ENCODE measurements at regions not wholly inside any gene's neighbourhood (a gene's known extent, or its start where the extent isn't known, plus 50 kb on each side); places are given as distances from the start of the nearest gene placed in this dataset.

DNA sequence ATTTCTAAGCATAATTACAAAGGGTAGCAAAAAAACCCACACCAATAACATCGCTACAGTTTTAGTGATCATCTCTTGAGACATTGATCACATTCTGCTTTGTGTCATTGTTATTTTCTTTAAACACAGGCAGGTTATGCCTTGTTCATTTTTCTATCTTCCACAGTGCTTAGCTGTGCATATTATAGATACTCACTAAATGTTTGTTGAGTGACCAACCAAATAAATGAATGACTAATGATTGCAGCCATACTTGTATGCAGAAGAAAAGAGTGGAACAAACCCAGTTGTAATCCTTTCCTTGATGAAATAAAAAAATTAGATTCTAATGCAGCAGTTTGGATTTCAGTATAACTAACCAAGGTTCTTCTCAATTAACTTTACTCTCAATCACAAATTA lies 81.0 kb upstream of the RASSF8 start:
- Histone ChIP-seq H2AFZ (replicated peaks) (no peak overlapping the region), H3F3A (ENCODE audit: low read depth) (no peaks in the 10 kb centered on the region), H3K27ac (no peak overlapping the region), H3K4me1 (no peaks in the 10 kb centered on the region), H3K4me2 (no peak overlapping the region), H3K79me2 (ENCODE audit: low read depth) (no peaks in the 10 kb centered on the region), H3K9ac (no peak overlapping the region), H3K36me3 (no peaks in the 10 kb centered on the region), H3K27me3 (no peaks in the 10 kb centered on the region), H3K4me3 (no peak overlapping the region), H3K9me3 (ENCODE audit: low read depth) (no peaks in the 10 kb centered on the region), H4K20me1 (ENCODE audit: low read depth) (no peaks in the 10 kb centered on the region)
- TF ChIP-seq CTCF (IDR thresholded peaks at IDR 0.05), result no peak
- TF ChIP-seq EZH2phosphoT487 (IDR thresholded peaks at IDR 0.05), result no peak
- no peak for TF ChIP-seq EZH2 (IDR thresholded peaks at IDR 0.05)
- DNase-seq (ENCODE audit: low spot score), result no peak
- Mint-ChIP-seq H3K27me3 (ENCODE audit: insufficient read depth, low read depth) (no peaks in the 10 kb centered on the region), H3K27ac (no peak overlapping the region), H3K36me3 (no peaks in the 10 kb centered on the region), H3K4me1 (no peaks in the 10 kb centered on the region), H3K4me3 (no peak overlapping the region), H3K9me3 (peaks cover 4% of the 10 kb centered on the region)

GRCh38 chr12:25882266-25882665 lies 76.2 kb upstream of the RASSF8 start:
- Histone ChIP-seq H3K36me3 (no peaks in the 10 kb centered on the region), H4K20me1 (ENCODE audit: low read depth) (no peaks in the 10 kb centered on the region), H3F3A (ENCODE audit: low read depth) (peaks cover 17% of the 10 kb centered on the region), H3K79me2 (ENCODE audit: low read depth) (no peaks in the 10 kb centered on the region), H3K9me3 (ENCODE audit: low read depth) (no peaks in the 10 kb centered on the region), H3K4me2 (no peak overlapping the region), H3K4me3 (no peak overlapping the region), H2AFZ (replicated peaks) (no peak overlapping the region), H3K4me1 (peaks cover 23% of the 10 kb centered on the region), H3K27me3 (no peaks in the 10 kb centered on the region), H3K27ac (no peak overlapping the region), H3K9ac (no peak overlapping the region)
- Mint-ChIP-seq H3K27me3 (ENCODE audit: insufficient read depth, low read depth) (no peaks in the 10 kb centered on the region), H3K36me3 (no peaks in the 10 kb centered on the region), H3K4me3 (no peak overlapping the region), H3K4me1 (peaks cover 8% of the 10 kb centered on the region), H3K9me3 (peaks cover 4% of the 10 kb centered on the region), H3K27ac (no peak overlapping the region)
- no peak for TF ChIP-seq EZH2 (IDR thresholded peaks at IDR 0.05)
- no peak for TF ChIP-seq EZH2phosphoT487 (IDR thresholded peaks at IDR 0.05)
- no peak for TF ChIP-seq CTCF (IDR thresholded peaks at IDR 0.05)
- no peak for DNase-seq (ENCODE audit: low spot score)

GRCh38 chr12:25883026-25883916 lies 75.2 kb upstream of the RASSF8 start:
- H3K27ac Mint-ChIP-seq, result no peak overlapping the region
- H3K9me3 Mint-ChIP-seq, result peaks cover 4% of the 10 kb centered on the region
- no peak overlapping the region for H2AFZ ChIP-seq (replicated peaks)

More at GRCh38 chr12:25883026-25883916, 75.2 kb upstream of the RASSF8 start:
- H3K4me1 ChIP-seq, result peaks cover 32% of the 10 kb centered on the region
- no peaks in the 10 kb centered on the region for H3K36me3 Mint-ChIP-seq
- H3K9me3 ChIP-seq (ENCODE audit: low read depth), result no peaks in the 10 kb centered on the region
- no peaks in the 10 kb centered on the region for H3K27me3 ChIP-seq
- no peak overlapping the region for H3K4me3 Mint-ChIP-seq
- H3K9ac ChIP-seq, result no peak overlapping the region
- no peaks in the 10 kb centered on the region for H3K79me2 ChIP-seq (ENCODE audit: low read depth)
- TF ChIP-seq EZH2phosphoT487 (IDR thresholded peaks at IDR 0.05) (no peak), EZH2 (IDR thresholded peaks at IDR 0.05) (no peak), CTCF (IDR thresholded peaks at IDR 0.05) (no peak)
- H3K36me3 ChIP-seq, result no peaks in the 10 kb centered on the region
- H3K4me3 ChIP-seq, result no peak overlapping the region
- H3K27me3 Mint-ChIP-seq (ENCODE audit: insufficient read depth, low read depth), result no peaks in the 10 kb centered on the region
- H3F3A ChIP-seq (ENCODE audit: low read depth), result peaks cover 20% of the 10 kb centered on the region
- no peak overlapping the region for H3K27ac ChIP-seq
- no peak for DNase-seq (ENCODE audit: low spot score)
- H3K4me2 ChIP-seq, result no peak overlapping the region
- no peaks in the 10 kb centered on the region for H4K20me1 ChIP-seq (ENCODE audit: low read depth)
- H3K4me1 Mint-ChIP-seq, result peaks cover 10% of the 10 kb centered on the region

Data from neural progenitor cell (in vitro differentiated cells).